H9 (cell line): ENCODE measurements at regions not wholly inside any gene's neighbourhood (a gene's known extent, or its start where the extent isn't known, plus 50 kb on each side); places are given as distances from the start of the nearest gene placed in this dataset.

ENCODE experiments used
- DNase-seq: peaks from one replicate; pipeline ENCODE4 v3.0.0-alpha.2; 2017
- H2AFZ ChIP-seq: one replicate; pipeline ENCODE4 v1.6.1; 2013; ENCODE audit warnings: mild to moderate bottlenecking, low read length, control low read depth, moderate library complexity
- H2AK5ac ChIP-seq: 2 replicates; pipeline ENCODE4 v1.6.1; 2013; ENCODE audit warnings: low read length, control low read depth, mixed read lengths; ENCODE audit not compliant: insufficient read length
- H2BK120ac ChIP-seq: one replicate; pipeline ENCODE4 v1.6.1; 2013; ENCODE audit warnings: low read depth, mild to moderate bottlenecking, low read length, control low read depth, inconsistent platforms; ENCODE audit not compliant: poor library complexity, severe bottlenecking
- H2BK12ac ChIP-seq: 2 replicates; pipeline ENCODE4 v1.6.1; 2013; ENCODE audit warnings: low read length, control low read depth, mixed read lengths, low read depth; ENCODE audit not compliant: insufficient read length
- H2BK15ac ChIP-seq: 2 replicates; pipeline ENCODE4 v1.6.1; 2013; ENCODE audit warnings: low read depth, low read length, control low read depth
- H2BK20ac ChIP-seq: one replicate; pipeline ENCODE4 v1.6.1; 2013; ENCODE audit warnings: low read depth, mild to moderate bottlenecking, low read length, control low read depth, inconsistent platforms; ENCODE audit not compliant: poor library complexity, severe bottlenecking
- H2BK5ac ChIP-seq: 2 replicates; pipeline ENCODE4 v1.6.1; 2013; ENCODE audit warnings: low read length, control low read depth, mixed read lengths; ENCODE audit not compliant: insufficient read length
- H3K14ac ChIP-seq: 2 replicates; pipeline ENCODE4 v1.6.1; 2013; ENCODE audit warnings: low read length, control low read depth; ENCODE audit not compliant: insufficient read depth
- H3K18ac ChIP-seq: 2 replicates; pipeline ENCODE4 v1.6.1; 2013; ENCODE audit warnings: low read depth, mild to moderate bottlenecking, mixed read lengths, low read length, control low read depth; ENCODE audit not compliant: insufficient read length
- H3K23ac ChIP-seq: 2 replicates; pipeline ENCODE4 v1.6.1; 2013; ENCODE audit warnings: low read length, control low read depth, mixed read lengths, low read depth; ENCODE audit not compliant: insufficient read length
- H3K23me2 ChIP-seq: 2 replicates; pipeline ENCODE4 v1.6.1; 2013; ENCODE audit warnings: low read depth, mild to moderate bottlenecking, mixed read lengths, low read length, control low read depth; ENCODE audit not compliant: insufficient read length, poor library complexity, severe bottlenecking
- H3K27ac ChIP-seq: 2 replicates; pipeline ENCODE4 v1.5.1; 2013; ENCODE audit warnings: low read length, control low read depth, mixed read lengths, low read depth; ENCODE audit not compliant: insufficient read length
- H3K27me3 ChIP-seq: 2 replicates; pipeline ENCODE4 v1.6.1; 2013; ENCODE audit warnings: low read length, control low read depth, inconsistent platforms; ENCODE audit not compliant: insufficient read depth
- H3K4ac ChIP-seq: 2 replicates; pipeline ENCODE4 v1.6.1; 2013; ENCODE audit warnings: low read depth, mild to moderate bottlenecking, control low read depth, inconsistent platforms, low read length, moderate library complexity
- H3K4me1 ChIP-seq: 2 replicates; pipeline ENCODE4 v1.6.1; 2013; ENCODE audit warnings: low read length, control low read depth, inconsistent platforms; ENCODE audit not compliant: insufficient read depth
- H3K4me2 ChIP-seq: 2 replicates; pipeline ENCODE4 v1.6.1; 2013; ENCODE audit warnings: low read length, control low read depth, mixed read lengths; ENCODE audit not compliant: insufficient read length, insufficient read depth
- H3K56ac ChIP-seq: 2 replicates; pipeline ENCODE4 v1.6.1; 2013; ENCODE audit warnings: low read depth, mild to moderate bottlenecking, mixed read lengths, low read length, control low read depth; ENCODE audit not compliant: insufficient read length
- H3K79me1 ChIP-seq: 2 replicates; pipeline ENCODE4 v1.6.1; 2013; ENCODE audit warnings: low read depth, mild to moderate bottlenecking, moderate library complexity, low read length, control low read depth, inconsistent platforms; ENCODE audit not compliant: insufficient read depth, poor library complexity, severe bottlenecking
- H3K79me2 ChIP-seq: 2 replicates; pipeline ENCODE4 v1.6.1; 2013; ENCODE audit warnings: low read length, control low read depth, inconsistent platforms; ENCODE audit not compliant: insufficient read depth
- H3K9ac ChIP-seq: 2 replicates; pipeline ENCODE4 v1.6.1; 2013; ENCODE audit warnings: low read length, control low read depth, mixed read lengths; ENCODE audit not compliant: insufficient read length; ENCODE audit errors: extremely low read depth
- H3K9me3 ChIP-seq: one replicate; pipeline ENCODE4 v1.6.1; 2013; ENCODE audit warnings: low read depth, low read length, inconsistent platforms; ENCODE audit not compliant: control insufficient read depth
- H3T11ph ChIP-seq: one replicate; pipeline ENCODE4 v1.6.1; 2013; ENCODE audit warnings: mild to moderate bottlenecking, low read length, control low read depth, inconsistent platforms
- H4K20me1 ChIP-seq: one replicate; pipeline ENCODE4 v1.6.1; 2013; ENCODE audit not compliant: control insufficient read depth, insufficient read length, insufficient read depth
- H4K5ac ChIP-seq: 2 replicates; pipeline ENCODE4 v1.6.1; 2013; ENCODE audit warnings: low read depth, mild to moderate bottlenecking, mixed read lengths, low read length, control low read depth; ENCODE audit not compliant: insufficient read length
- H4K8ac ChIP-seq: replicated peaks from 2 replicates; pipeline ENCODE4 v1.6.1; 2013; ENCODE audit warnings: low read length, control low read depth, mixed read lengths, low read depth; ENCODE audit not compliant: insufficient read length
- H4K91ac ChIP-seq: 2 replicates; pipeline ENCODE4 v1.6.1; 2013; ENCODE audit warnings: low read depth, mild to moderate bottlenecking, moderate library complexity, mixed read lengths, low read length, control low read depth; ENCODE audit not compliant: insufficient read length
- H3K27ac Mint-ChIP-seq, 3 experiments: 2 replicates in 2 of 3; 3 replicates in 1 of 3; pipeline ENCODE4 v1.8.0; 2020 to 2021; ENCODE audit warnings: mixed read lengths in 3 of 3, mild to moderate bottlenecking in 1 of 3, moderate library complexity in 1 of 3
- H3K27me3 Mint-ChIP-seq: 2 replicates; pipeline ENCODE4 v1.8.0; 2021; ENCODE audit warnings: low read depth, mild to moderate bottlenecking, moderate library complexity, mixed read lengths
- H3K36me3 Mint-ChIP-seq, 3 experiments: 2 replicates in 2 of 3; 3 replicates in 1 of 3; pipeline ENCODE4 v1.8.0; 2020 to 2021; ENCODE audit warnings: low read depth in 3 of 3, mixed read lengths in 3 of 3; ENCODE audit not compliant: insufficient read depth in 1 of 3
- H3K4me1 Mint-ChIP-seq, 2 experiments: 2 replicates each; pipeline ENCODE4 v1.8.0; 2020; ENCODE audit warnings: mixed read lengths in 2 of 2
- H3K4me3 Mint-ChIP-seq, 2 experiments: 2 replicates in 1 of 2; 3 replicates in 1 of 2; pipeline ENCODE4 v1.8.0; 2020 to 2021; ENCODE audit warnings: mild to moderate bottlenecking in 2 of 2, mixed read lengths in 2 of 2, moderate library complexity in 1 of 2
- H3K9me3 Mint-ChIP-seq, 2 experiments: 2 replicates in 1 of 2; 3 replicates in 1 of 2; pipeline ENCODE4 v1.8.0; 2020; ENCODE audit warnings: mild to moderate bottlenecking in 2 of 2, mixed read lengths in 2 of 2, moderate library complexity in 1 of 2
- TF ChIP-seq, protein P1 (sequence below): fragments of 200-600 bp; sonication (generic); conservative IDR thresholded peaks from 3 replicates; pipeline ENCODE4 v1.8.0; 2021; ENCODE audit warnings: antibody characterized with exemption, mild to moderate bottlenecking

DNA sequence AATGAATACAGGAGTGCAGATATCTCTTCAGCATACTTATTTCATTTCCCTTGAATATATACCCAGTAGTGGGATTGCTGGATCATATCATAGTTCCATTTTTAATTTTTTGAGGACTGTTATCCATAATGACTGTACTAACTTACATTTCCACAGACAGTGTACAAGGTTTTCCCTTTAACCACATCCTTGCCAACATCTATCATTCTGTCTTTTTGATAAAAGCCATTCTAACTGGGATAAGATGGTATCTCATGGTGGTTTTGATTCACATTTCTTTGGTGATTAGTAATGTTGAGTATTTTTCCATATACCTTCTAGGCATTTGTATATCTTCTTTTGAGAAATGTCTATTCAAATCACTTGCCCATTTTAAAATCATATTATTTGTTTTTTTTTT, 325.2 kb downstream of the CYP26B1 start:
- Histone ChIP-seq H4K8ac (no peak overlapping the region), H3K14ac (no peak overlapping the region), H3K79me1 (no peaks in the 10 kb centered on the region), H2BK120ac (no peak overlapping the region), H3K18ac (no peak overlapping the region), H2BK20ac (no peak overlapping the region), H3K79me2 (no peaks in the 10 kb centered on the region), H3K27me3 (no peaks in the 10 kb centered on the region), H2BK15ac (no peak overlapping the region), H4K91ac (no peak overlapping the region), H3K27ac (no peak overlapping the region), H2AK5ac (no peak overlapping the region), H3K4me1 (no peaks in the 10 kb centered on the region), H3K23me2 (no peaks in the 10 kb centered on the region), H3K9ac (no peak overlapping the region), H2BK12ac (no peak overlapping the region), H3K4ac (no peak overlapping the region), H3T11ph (no peak overlapping the region), H3K9me3 (no peaks in the 10 kb centered on the region), H3K4me2 (no peak overlapping the region), H3K56ac (no peak overlapping the region), H4K5ac (no peak overlapping the region), H2BK5ac (no peak overlapping the region), H4K20me1 (no peaks in the 10 kb centered on the region), H3K23ac (no peak overlapping the region), H2AFZ (no peak overlapping the region)
- Mint-ChIP-seq H3K36me3 (peaks cover 0 to 10% (median 0%) of the 10 kb centered on the region in 3 experiments; a peak in 1 of 7 replicates), H3K4me1 (peaks cover 0 to 3% of the 10 kb centered on the region in 2 experiments; a peak in 2 of 4 replicates), H3K27me3 (peaks cover 3% of the 10 kb centered on the region; the same call in 1 of the 2 replicates), H3K4me3 (no peak overlapping the region), H3K9me3 (peaks cover 18 to 19% of the 10 kb centered on the region in 2 experiments), H3K27ac (no peak overlapping the region)
- TF ChIP-seq, protein P1, sequence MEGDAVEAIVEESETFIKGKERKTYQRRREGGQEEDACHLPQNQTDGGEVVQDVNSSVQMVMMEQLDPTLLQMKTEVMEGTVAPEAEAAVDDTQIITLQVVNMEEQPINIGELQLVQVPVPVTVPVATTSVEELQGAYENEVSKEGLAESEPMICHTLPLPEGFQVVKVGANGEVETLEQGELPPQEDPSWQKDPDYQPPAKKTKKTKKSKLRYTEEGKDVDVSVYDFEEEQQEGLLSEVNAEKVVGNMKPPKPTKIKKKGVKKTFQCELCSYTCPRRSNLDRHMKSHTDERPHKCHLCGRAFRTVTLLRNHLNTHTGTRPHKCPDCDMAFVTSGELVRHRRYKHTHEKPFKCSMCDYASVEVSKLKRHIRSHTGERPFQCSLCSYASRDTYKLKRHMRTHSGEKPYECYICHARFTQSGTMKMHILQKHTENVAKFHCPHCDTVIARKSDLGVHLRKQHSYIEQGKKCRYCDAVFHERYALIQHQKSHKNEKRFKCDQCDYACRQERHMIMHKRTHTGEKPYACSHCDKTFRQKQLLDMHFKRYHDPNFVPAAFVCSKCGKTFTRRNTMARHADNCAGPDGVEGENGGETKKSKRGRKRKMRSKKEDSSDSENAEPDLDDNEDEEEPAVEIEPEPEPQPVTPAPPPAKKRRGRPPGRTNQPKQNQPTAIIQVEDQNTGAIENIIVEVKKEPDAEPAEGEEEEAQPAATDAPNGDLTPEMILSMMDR = no peak
- no peak for DNase-seq
